K562 (cell line): ENCODE measurements at regions not wholly inside any gene's neighbourhood (a gene's known extent, or its start where the extent isn't known, plus 50 kb on each side); places are given as distances from the start of the nearest gene placed in this dataset.
"Not testable (repeated sequence)": the region's sequence is repeated elsewhere in the genome, so short reads cannot be mapped to it uniquely, and the experiment has no call there.

ENCODE experiments used
- CBFB ChIP-seq: sonication (generic); formaldehyde crosslinking; IDR thresholded peaks from 2 replicates; pipeline ENCODE4 v1.4.0; 2020; ENCODE audit warnings: mild to moderate bottlenecking, missing genetic modification reagents
- CBX3 ChIP-seq, 2 experiments: IDR thresholded peaks; 1 replicate in 1 of 2; 2 replicates in 1 of 2; pipeline ENCODE4 v1.6.1; 2012; ENCODE audit warnings: inconsistent platforms in 2 of 2, low read length in 2 of 2, borderline replicate concordance in 1 of 2, control low read depth in 1 of 2
- CREM ChIP-seq: IDR thresholded peaks from 2 replicates; pipeline ENCODE4 v1.6.1; 2014; ENCODE audit warnings: antibody characterized with exemption, low read depth
- CTCF ChIP-seq, 3 experiments: IDR thresholded peaks in 2 of 3; conservative IDR thresholded peaks in 1 of 3; 2 replicates each; pipeline ENCODE4 v1.5.1; 2011 to 2012; ENCODE audit warnings: low read length in 3 of 3, mild to moderate bottlenecking in 3 of 3, control low read depth in 2 of 3, improper control_type of control experiment in 1 of 3, inconsistent platforms in 1 of 3, low read depth in 1 of 3, mixed read lengths in 1 of 3, moderate library complexity in 1 of 3; ENCODE audit not compliant: insufficient read depth in 2 of 3
- HNRNPL ChIP-seq: fragments of 200-400 bp; formaldehyde crosslinking; IDR thresholded peaks from 2 replicates; pipeline ENCODE4 v1.6.1; 2017; ENCODE audit warnings: low read depth, mild to moderate bottlenecking, low read length
- KLF6 ChIP-seq: fragments of 250-450 bp; sonication (Bioruptor Pico); IDR thresholded peaks from 2 replicates; pipeline ENCODE4 v1.4.0; 2020; ENCODE audit warnings: mild to moderate bottlenecking, moderate library complexity, borderline replicate concordance
- REST ChIP-seq, 2 experiments: fragments of 450-650 bp; formaldehyde crosslinking in 1 of 2; IDR thresholded peaks; 2 replicates each; pipeline versions ENCODE4 v1.4.0 to v1.6.1; 2014 to 2020; ENCODE audit warnings: mild to moderate bottlenecking in 2 of 2, borderline replicate concordance in 1 of 2, low read depth in 1 of 2
- SRSF9 ChIP-seq: fragments of 200-400 bp; formaldehyde crosslinking; IDR thresholded peaks from 2 replicates; pipeline ENCODE4 v1.6.1; 2017; ENCODE audit warnings: low read depth, low read length, borderline replicate concordance
- TCF7L2 ChIP-seq: fragments of 150-350 bp; IDR thresholded peaks from 2 replicates; pipeline ENCODE4 v1.6.1; 2016; ENCODE audit warnings: low read depth, mild to moderate bottlenecking, low read length, moderate library complexity

GRCh38 chr4:71900366-71900765, 116.5 kb upstream of the GC start:
- TF ChIP-seq CTCF (IDR thresholded peaks at IDR 0.05 in 2 of 3, conservative IDR thresholded peaks at IDR 0.05 in 1 of 3; ENCODE audit: insufficient read depth in 2 of 3, low read depth in 1 of 3, low read length in 3 of 3); HNRNPL; REST (IDR thresholded peaks at IDR 0.05; ENCODE audit: borderline replicate concordance); REST (CRISPR knock-in tag; IDR thresholded peaks at IDR 0.05; ENCODE audit: low read depth); SRSF9; CREM; CBX3 (IDR thresholded peaks at IDR 0.05; ENCODE audit: borderline replicate concordance in 1 of 2, low read length in 2 of 2); TCF7L2; CBFB (CRISPR knock-in tag); KLF6 (CRISPR knock-in tag): not testable (repeated sequence)
